AG09319 (cell line): ENCODE measurements at regions not wholly inside any gene's neighbourhood (a gene's known extent, or its start where the extent isn't known, plus 50 kb on each side); places are given as distances from the start of the nearest gene placed in this dataset.

ENCODE experiments used
- DNase-seq: peaks from one replicate; pipeline ENCODE4 v3.0.0-alpha.2; 2010; ENCODE audit warnings: low read depth; ENCODE audit errors: extremely low read depth
- TF ChIP-seq, protein P1 (sequence below): IDR thresholded peaks from 2 replicates; pipeline ENCODE4 v1.5.1; 2011; ENCODE audit warnings: low read depth, mild to moderate bottlenecking, inconsistent platforms, low read length, moderate library complexity

DNA sequence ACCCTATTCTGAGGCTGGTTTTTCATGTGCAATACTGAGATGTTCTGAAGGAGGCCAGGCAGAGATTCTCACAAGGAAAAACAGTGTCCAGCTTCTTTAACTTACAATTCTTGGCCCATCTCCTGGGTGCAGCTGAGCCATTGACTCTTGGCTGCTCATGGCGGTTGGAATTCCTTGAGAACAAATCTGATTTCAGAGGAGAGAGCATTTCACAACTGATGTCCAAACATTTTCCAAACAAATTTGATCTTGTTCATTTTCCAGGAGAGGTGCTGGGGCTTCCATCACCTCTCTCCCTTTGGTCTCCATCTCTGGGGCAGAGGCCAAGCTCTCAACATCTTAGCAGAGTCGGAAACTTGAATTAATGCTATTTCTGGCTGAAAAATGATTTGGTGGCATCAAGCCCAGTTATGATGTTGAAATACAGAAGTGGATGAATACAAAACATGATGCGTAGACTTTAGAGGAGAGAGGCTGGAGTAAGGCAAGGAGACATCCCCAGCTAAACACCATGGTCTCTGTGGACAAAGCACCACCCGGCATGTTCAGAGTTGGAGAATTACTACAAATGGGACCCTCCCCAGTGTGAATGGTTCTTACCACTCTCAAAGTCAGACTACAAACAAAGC lies 593.0 kb downstream of the VRK1 start:
- DNase-seq: no peak
- TF ChIP-seq, protein P1, sequence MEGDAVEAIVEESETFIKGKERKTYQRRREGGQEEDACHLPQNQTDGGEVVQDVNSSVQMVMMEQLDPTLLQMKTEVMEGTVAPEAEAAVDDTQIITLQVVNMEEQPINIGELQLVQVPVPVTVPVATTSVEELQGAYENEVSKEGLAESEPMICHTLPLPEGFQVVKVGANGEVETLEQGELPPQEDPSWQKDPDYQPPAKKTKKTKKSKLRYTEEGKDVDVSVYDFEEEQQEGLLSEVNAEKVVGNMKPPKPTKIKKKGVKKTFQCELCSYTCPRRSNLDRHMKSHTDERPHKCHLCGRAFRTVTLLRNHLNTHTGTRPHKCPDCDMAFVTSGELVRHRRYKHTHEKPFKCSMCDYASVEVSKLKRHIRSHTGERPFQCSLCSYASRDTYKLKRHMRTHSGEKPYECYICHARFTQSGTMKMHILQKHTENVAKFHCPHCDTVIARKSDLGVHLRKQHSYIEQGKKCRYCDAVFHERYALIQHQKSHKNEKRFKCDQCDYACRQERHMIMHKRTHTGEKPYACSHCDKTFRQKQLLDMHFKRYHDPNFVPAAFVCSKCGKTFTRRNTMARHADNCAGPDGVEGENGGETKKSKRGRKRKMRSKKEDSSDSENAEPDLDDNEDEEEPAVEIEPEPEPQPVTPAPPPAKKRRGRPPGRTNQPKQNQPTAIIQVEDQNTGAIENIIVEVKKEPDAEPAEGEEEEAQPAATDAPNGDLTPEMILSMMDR: no peak

DNA sequence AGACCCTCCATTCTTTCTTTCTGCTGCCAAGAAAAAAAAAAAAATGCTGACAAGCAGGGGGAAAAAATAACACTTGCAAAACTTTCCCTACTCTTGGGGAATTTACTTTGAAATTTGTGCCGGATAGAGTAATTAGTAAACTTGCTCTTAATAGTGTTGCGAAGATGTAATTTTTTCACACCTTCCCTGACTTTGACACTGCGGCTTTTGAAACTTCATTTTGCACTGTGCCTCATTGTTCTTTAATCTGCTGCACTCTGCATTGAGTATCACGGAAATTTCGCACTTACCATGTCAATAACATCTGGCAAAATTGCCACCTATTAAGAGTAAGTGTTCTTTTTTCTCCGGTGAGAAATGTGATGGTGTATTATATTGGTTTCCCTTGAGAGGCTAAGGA lies 596.1 kb downstream of the VRK1 start:
- TF ChIP-seq, protein P1: no peak
- no peak for DNase-seq

GRCh38 chr14:97395068-97395467 lies 597.9 kb downstream of the VRK1 start:
- DNase-seq: no peak
- TF ChIP-seq, protein P1: no peak

- TF ChIP-seq, protein P1: no peak
- no peak for DNase-seq
These were observed 604.5 kb downstream of the VRK1 start for GRCh38 chr14:97401714-97402113.

DNA sequence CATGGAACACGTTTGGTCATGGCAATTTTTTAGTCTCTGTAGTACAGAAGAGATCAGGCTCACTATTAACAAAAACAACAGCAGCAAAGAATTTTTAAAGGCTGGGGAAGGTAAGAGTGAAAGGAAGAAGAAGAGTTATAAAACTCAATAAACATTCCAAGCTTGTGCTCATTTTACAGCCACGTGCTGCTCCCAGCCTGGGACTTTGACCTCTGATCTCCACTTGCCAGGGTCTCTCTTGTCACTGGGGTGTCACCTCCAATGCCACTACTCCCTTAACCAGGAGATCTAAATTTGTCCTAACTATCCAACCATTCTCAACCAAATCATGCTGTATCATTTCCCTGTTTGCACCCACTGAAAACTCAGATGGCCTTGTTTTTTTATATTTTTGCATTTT lies 605.1 kb downstream of the VRK1 start:
- TF ChIP-seq, protein P1: no peak
- no peak for DNase-seq

GRCh38 chr14:97407701-97408407 lies 610.7 kb downstream of the VRK1 start:
- no peak for DNase-seq
- TF ChIP-seq, protein P1: no peak

DNA sequence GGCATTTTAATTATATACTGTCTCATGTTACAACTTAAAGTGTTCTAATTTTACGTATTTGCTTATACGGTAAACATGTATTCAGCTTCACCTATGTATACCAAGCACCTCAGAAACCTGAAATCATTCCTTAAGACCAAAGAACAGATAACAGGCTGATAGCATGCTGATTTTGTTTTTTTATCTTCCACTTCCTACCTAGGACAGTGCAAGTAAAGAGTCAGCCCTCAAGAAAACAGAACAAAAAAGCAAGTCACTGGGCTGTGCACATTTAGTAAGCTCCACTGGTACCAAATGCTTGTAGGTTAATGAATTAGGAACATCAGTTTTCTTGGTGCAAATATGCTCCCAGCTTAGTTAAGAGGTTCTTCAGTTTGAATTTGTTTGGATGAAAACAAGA lies 611.3 kb downstream of the VRK1 start:
- DNase-seq: no peak
- TF ChIP-seq, protein P1: no peak
